IMR-90 (cell line): ENCODE measurements at regions not wholly inside any gene's neighbourhood (a gene's known extent, or its start where the extent isn't known, plus 50 kb on each side); places are given as distances from the start of the nearest gene placed in this dataset.

Experiments used
- BHLHE40 ChIP-seq: fragments of 150-350 bp; IDR thresholded peaks from 2 replicates; pipeline ENCODE4 v1.6.1; 2016; ENCODE audit warnings: mild to moderate bottlenecking, low read depth, low read length
- CEBPB ChIP-seq: IDR thresholded peaks from 2 replicates; pipeline ENCODE4 v1.6.1; 2012; ENCODE audit warnings: low read depth, low read length, improper control_type of control experiment
- CHD1 ChIP-seq: IDR thresholded peaks from 2 replicates; pipeline ENCODE4 v1.6.1; 2012; ENCODE audit warnings: low read depth, low read length, improper control_type of control experiment
- CTCF ChIP-seq: conservative IDR thresholded peaks from 2 replicates; pipeline ENCODE4 v1.5.1; 2012; ENCODE audit warnings: mild to moderate bottlenecking, low read depth, low read length, improper control_type of control experiment
- FOS ChIP-seq: fragments of 150-350 bp; IDR thresholded peaks from 2 replicates; pipeline ENCODE4 v1.6.1; 2016; ENCODE audit warnings: low read depth, low read length
- MXI1 ChIP-seq: IDR thresholded peaks from 2 replicates; pipeline ENCODE4 v1.6.1; 2012; ENCODE audit warnings: low read depth, mild to moderate bottlenecking, low read length, moderate library complexity, borderline replicate concordance
- NFE2L2 ChIP-seq: fragments of 150-350 bp; IDR thresholded peaks from 2 replicates; pipeline ENCODE4 v1.6.1; 2016; ENCODE audit warnings: low read depth, mild to moderate bottlenecking, low read length
- POLR2A ChIP-seq: IDR thresholded peaks from 2 replicates; pipeline ENCODE4 v1.6.1; 2012; ENCODE audit warnings: mild to moderate bottlenecking, low read depth, low read length
- RAD21 ChIP-seq: IDR thresholded peaks from 2 replicates; pipeline ENCODE4 v1.6.1; 2012; ENCODE audit warnings: low read length, improper control_type of control experiment
- RFX5 ChIP-seq: IDR thresholded peaks from 2 replicates; pipeline ENCODE4 v1.8.0; 2012; ENCODE audit warnings: low read depth, mild to moderate bottlenecking, low read length, moderate library complexity
- USF2 ChIP-seq: fragments of 150-350 bp; IDR thresholded peaks from 2 replicates; pipeline ENCODE4 v1.6.1; 2017; ENCODE audit warnings: mild to moderate bottlenecking, antibody characterized with exemption, low read length, low read depth

- TF ChIP-seq CTCF (no peak), RAD21 (no peak), RFX5 (no peak), CHD1 (no peak), USF2 (no peak), POLR2A (no peak), BHLHE40 (no peak), CEBPB (no peak), MXI1 (no peak), FOS (no peak), NFE2L2 (no peak)
Measured at GRCh38 chr10:28785018-28785417, 107.7 kb downstream of the BAMBI start.
